ENCODE measurements at regions not wholly inside any gene's neighbourhood (a gene's known extent, or its start where the extent isn't known, plus 50 kb on each side); places are given as distances from the start of the nearest gene placed in this dataset.

DNA sequence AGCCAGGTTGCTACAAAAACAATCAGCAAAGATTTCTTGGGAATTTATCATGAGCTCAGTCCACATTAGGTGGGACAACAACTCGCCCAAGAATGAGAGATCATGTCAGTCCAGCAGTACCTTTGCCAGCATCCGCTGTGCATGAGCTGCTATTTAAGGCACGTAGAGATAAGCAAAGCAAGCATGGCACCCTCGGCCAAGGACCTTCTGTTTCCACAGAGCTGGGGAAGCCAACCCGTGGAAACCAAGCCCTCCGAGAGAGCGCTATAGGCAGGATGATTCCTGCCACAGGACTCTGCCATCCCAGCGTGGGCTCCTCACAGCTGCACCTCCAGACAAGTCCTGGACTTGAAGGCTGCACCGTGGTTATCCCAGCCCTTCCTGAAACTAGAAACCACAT lies 189.5 kb upstream of the PPP1R26 start (continued):
- TF ChIP-seq, protein P1, sequence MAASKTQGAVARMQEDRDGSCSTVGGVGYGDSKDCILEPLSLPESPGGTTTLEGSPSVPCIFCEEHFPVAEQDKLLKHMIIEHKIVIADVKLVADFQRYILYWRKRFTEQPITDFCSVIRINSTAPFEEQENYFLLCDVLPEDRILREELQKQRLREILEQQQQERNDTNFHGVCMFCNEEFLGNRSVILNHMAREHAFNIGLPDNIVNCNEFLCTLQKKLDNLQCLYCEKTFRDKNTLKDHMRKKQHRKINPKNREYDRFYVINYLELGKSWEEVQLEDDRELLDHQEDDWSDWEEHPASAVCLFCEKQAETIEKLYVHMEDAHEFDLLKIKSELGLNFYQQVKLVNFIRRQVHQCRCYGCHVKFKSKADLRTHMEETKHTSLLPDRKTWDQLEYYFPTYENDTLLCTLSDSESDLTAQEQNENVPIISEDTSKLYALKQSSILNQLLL (CRISPR knock-in tag; IDR thresholded peaks at IDR 0.05; ENCODE audit: borderline replicate concordance), result no peak
- TF ChIP-seq ESRRB (CRISPR knock-in tag; IDR thresholded peaks at IDR 0.05; ENCODE audit: borderline replicate concordance), result no peak

GRCh38 chr9:135290566-135290965 lies 189.0 kb upstream of the PPP1R26 start:
- in situ Hi-C loops (cut with MboI), result no loop called here
- H3K4me1 ChIP-seq (replicated peaks in 1 of 2; ENCODE audit: control insufficient read depth in 2 of 2, insufficient read depth in 2 of 2, low read length in 2 of 2), result peaks cover 0 to 3% of the 10 kb centered on the region in 2 experiments; a peak in 1 of 5 replicates
- intact Hi-C loops (cut with micrococcal nuclease), result no loop called here
- H3K9ac ChIP-seq (ENCODE audit: insufficient read depth in 1 of 2, low read depth in 2 of 2, low read length in 2 of 2), result no peak overlapping the region
- H3K79me2 ChIP-seq (ENCODE audit: control insufficient read depth, insufficient read depth, low read length), result no peaks in the 10 kb centered on the region
- peaks cover 23 to 52% of the 10 kb centered on the region in 2 experiments for H3K27me3 ChIP-seq (ENCODE audit: control insufficient read depth in 2 of 2, insufficient read depth in 2 of 2, low read length in 2 of 2)
- H2AFZ ChIP-seq (ENCODE audit: low read depth, low read length), result no peak overlapping the region
- no peak for TF ChIP-seq ZNF347 (CRISPR knock-in tag; IDR thresholded peaks at IDR 0.05; ENCODE audit: low read depth)
- no peak for TF ChIP-seq USF1 (CRISPR knock-in tag; IDR thresholded peaks at IDR 0.05)
- TF ChIP-seq ZSCAN29 (IDR thresholded peaks at IDR 0.05), result no peak
- no peak for TF ChIP-seq CREBBP (IDR thresholded peaks at IDR 0.05; ENCODE audit: low read depth, low read length)
- TF ChIP-seq BCOR (IDR thresholded peaks at IDR 0.05), result no peak
- no peak for TF ChIP-seq RBFOX2 (IDR thresholded peaks at IDR 0.05; ENCODE audit: low read depth, low read length)
- no peak for TF ChIP-seq ZNF282 (CRISPR knock-in tag; IDR thresholded peaks at IDR 0.05)
- no peak for TF ChIP-seq NFE2L1 (tag; IDR thresholded peaks at IDR 0.05; ENCODE audit: borderline replicate concordance, low read depth)
- no peak for TF ChIP-seq ZNF740 (CRISPR knock-in tag; IDR thresholded peaks at IDR 0.05)
- no peak for TF ChIP-seq ZNF740 (tag; IDR thresholded peaks at IDR 0.05)
- TF ChIP-seq PTTG1 (tag; IDR thresholded peaks at IDR 0.05; ENCODE audit: low read depth), result no peak
- H3K27ac ChIP-seq (ENCODE audit: extremely low read depth, low read depth, low read length), result no peak overlapping the region
- FAIRE-seq, result no peak
- ATAC-seq, result no peak
- no peak for DNase-seq (ENCODE audit: extremely low read depth in 1 of 4, low spot score in 3 of 4)
- peaks cover 10% of the 10 kb centered on the region; the same call in 1 of the 2 replicates for H4K20me1 ChIP-seq (replicated peaks; ENCODE audit: control insufficient read depth, insufficient read depth, low read length)
- POLR2A ChIA-PET, result no interaction called here
- H3K4me3 ChIP-seq, result no peak overlapping the region
- BruUV-seq (replicated peaks), result no TSS peak
- 2% methylated on average over 9 of the region's 9 CpGs for WGBS (ENCODE audit: insufficient coverage, low coverage, missing lambda C conversion rate)
- H3K9me1 ChIP-seq (ENCODE audit: control insufficient read depth, insufficient read depth, low read length), result no peaks in the 10 kb centered on the region
- H3K36me3 ChIP-seq (ENCODE audit: control insufficient read depth, insufficient read depth, low read length), result no peaks in the 10 kb centered on the region
- CTCF ChIA-PET (ENCODE audit: low intra/inter-chr PET ratio), result no interaction called here
- H3K4me2 ChIP-seq (ENCODE audit: insufficient read depth, low read length), result no peak overlapping the region
- H3K9me3 ChIP-seq (replicated peaks; ENCODE audit: control insufficient read depth, insufficient read depth, low read depth, low read length), result no peaks in the 10 kb centered on the region

Measured in K562 (cell line).